ENCODE measurements at regions not wholly inside any gene's neighbourhood (a gene's known extent, or its start where the extent isn't known, plus 50 kb on each side); places are given as distances from the start of the nearest gene placed in this dataset.
A peak's percentile ranks its signal among the peaks of the same experiment; 100 is the strongest.
"Not testable (repeated sequence)": the region's sequence is repeated elsewhere in the genome, so short reads cannot be mapped to it uniquely, and the experiment has no call there.

GRCh38 chr5:67855523-67855922 is 360.0 kb upstream of the PIK3R1 start:
- Mint-ChIP-seq H3K4me1 (no peaks in the 10 kb centered on the region), H3K27ac (no peak overlapping the region), H3K9me3 (peaks cover 7% of the 10 kb centered on the region), H3K36me3 (no peaks in the 10 kb centered on the region), H3K4me3 (no peak overlapping the region)
- ATAC-seq (no peak), DNase-seq (ENCODE audit: low spot score in 2 of 2) (no peak)

- H3K9me3 Mint-ChIP-seq; H3K36me3 Mint-ChIP-seq; ATAC-seq; H3K27ac Mint-ChIP-seq; DNase-seq (ENCODE audit: low spot score in 2 of 2); H3K4me3 Mint-ChIP-seq; H3K4me1 Mint-ChIP-seq: not testable (repeated sequence)
These were observed 364.6 kb upstream of the PIK3R1 start for GRCh38 chr5:67850906-67851305.

GRCh38 chr5:67844924-67845323 is 370.6 kb upstream of the PIK3R1 start:
- Mint-ChIP-seq H3K9me3 (no peaks in the 10 kb centered on the region), H3K4me3 (no peak overlapping the region), H3K27ac (no peak overlapping the region), H3K36me3 (no peaks in the 10 kb centered on the region), H3K4me1 (no peaks in the 10 kb centered on the region)
- no peak for DNase-seq (ENCODE audit: low spot score in 2 of 2)
- no peak for ATAC-seq

GRCh38 chr5:67842806-67843205 is 372.8 kb upstream of the PIK3R1 start:
- Mint-ChIP-seq H3K36me3 (no peaks in the 10 kb centered on the region), H3K4me3 (no peak overlapping the region), H3K4me1 (no peaks in the 10 kb centered on the region), H3K27ac (no peak overlapping the region), H3K9me3 (no peaks in the 10 kb centered on the region)
- no peak for ATAC-seq
- no peak for DNase-seq (ENCODE audit: low spot score in 2 of 2)

- H3K36me3 Mint-ChIP-seq; DNase-seq (ENCODE audit: low spot score in 2 of 2); H3K9me3 Mint-ChIP-seq; H3K27ac Mint-ChIP-seq; H3K4me3 Mint-ChIP-seq; H3K4me1 Mint-ChIP-seq; ATAC-seq: not testable (repeated sequence)
These were observed 378.3 kb upstream of the PIK3R1 start for GRCh38 chr5:67837225-67837624.

GRCh38 chr5:67836496-67836895 is 379.1 kb upstream of the PIK3R1 start:
- not testable (repeated sequence) for H3K36me3 Mint-ChIP-seq; ATAC-seq; H3K4me1 Mint-ChIP-seq; H3K4me3 Mint-ChIP-seq; H3K9me3 Mint-ChIP-seq; H3K27ac Mint-ChIP-seq; DNase-seq (ENCODE audit: low spot score in 2 of 2)

- H3K27ac Mint-ChIP-seq = no peak overlapping the region
- H3K9me3 Mint-ChIP-seq = no peaks in the 10 kb centered on the region
- DNase-seq (ENCODE audit: low spot score in 2 of 2) = no peak
- H3K4me1 Mint-ChIP-seq = no peaks in the 10 kb centered on the region
- H3K4me3 Mint-ChIP-seq = no peak overlapping the region
- H3K36me3 Mint-ChIP-seq = no peaks in the 10 kb centered on the region
- no peak for ATAC-seq
These were observed 384.5 kb upstream of the PIK3R1 start for GRCh38 chr5:67831048-67831447.

- H3K4me1 Mint-ChIP-seq = no peaks in the 10 kb centered on the region
- H3K27ac Mint-ChIP-seq = no peak overlapping the region
- no peaks in the 10 kb centered on the region for H3K9me3 Mint-ChIP-seq
- no peak for DNase-seq (ENCODE audit: low spot score in 2 of 2)
- no peak overlapping the region for H3K4me3 Mint-ChIP-seq
- H3K36me3 Mint-ChIP-seq = no peaks in the 10 kb centered on the region
- no peak for ATAC-seq
These were observed 388.0 kb upstream of the PIK3R1 start for GRCh38 chr5:67827541-67827940.

GRCh38 chr5:67824852-67825251 is 390.7 kb upstream of the PIK3R1 start:
- no peaks in the 10 kb centered on the region for H3K36me3 Mint-ChIP-seq

GRCh38 chr5:67817652-67818051 is 397.9 kb upstream of the PIK3R1 start:
- no peak overlapping the region for H3K4me3 Mint-ChIP-seq
- no peaks in the 10 kb centered on the region for H3K36me3 Mint-ChIP-seq
- no peaks in the 10 kb centered on the region for H3K9me3 Mint-ChIP-seq
- ATAC-seq = no peak
- DNase-seq (ENCODE audit: low spot score in 2 of 2) = no peak
- H3K4me1 Mint-ChIP-seq = no peaks in the 10 kb centered on the region
- H3K27ac Mint-ChIP-seq = no peak overlapping the region

More at GRCh38 chr5:67824852-67825251, 390.7 kb upstream of the PIK3R1 start:
- Mint-ChIP-seq H3K4me3 (no peak overlapping the region), H3K27ac (no peak overlapping the region), H3K9me3 (no peaks in the 10 kb centered on the region), H3K4me1 (no peaks in the 10 kb centered on the region)
- DNase-seq (ENCODE audit: low spot score in 2 of 2) = no peak
- no peak for ATAC-seq

- H3K27ac Mint-ChIP-seq = no peak overlapping the region
- H3K4me3 Mint-ChIP-seq = no peak overlapping the region
- ATAC-seq = no peak
- H3K4me1 Mint-ChIP-seq = no peaks in the 10 kb centered on the region
- no peaks in the 10 kb centered on the region for H3K36me3 Mint-ChIP-seq
- DNase-seq (ENCODE audit: low spot score in 2 of 2) = no peak
- no peaks in the 10 kb centered on the region for H3K9me3 Mint-ChIP-seq
These were observed 399.1 kb upstream of the PIK3R1 start for GRCh38 chr5:67816456-67816855.

- DNase-seq (ENCODE audit: low spot score in 2 of 2) = no peak
- Mint-ChIP-seq H3K4me1 (no peaks in the 10 kb centered on the region), H3K9me3 (no peaks in the 10 kb centered on the region), H3K36me3 (no peaks in the 10 kb centered on the region), H3K4me3 (no peak overlapping the region), H3K27ac (no peak overlapping the region)
- peak; percentile 43 for ATAC-seq
These were observed 399.8 kb upstream of the PIK3R1 start for GRCh38 chr5:67815455-67816391.

- Mint-ChIP-seq H3K4me1 (peaks cover 5% of the 10 kb centered on the region), H3K4me3 (no peak overlapping the region), H3K27ac (no peak overlapping the region), H3K9me3 (no peaks in the 10 kb centered on the region), H3K36me3 (no peaks in the 10 kb centered on the region)
- DNase-seq (ENCODE audit: low spot score in 2 of 2) = no peak
- no peak for ATAC-seq
These were observed 400.8 kb upstream of the PIK3R1 start for GRCh38 chr5:67814569-67815311.

- ATAC-seq = no peak
- H3K4me3 Mint-ChIP-seq = no peak overlapping the region
- H3K9me3 Mint-ChIP-seq = no peaks in the 10 kb centered on the region
- no peak overlapping the region for H3K27ac Mint-ChIP-seq
- peaks cover 13% of the 10 kb centered on the region for H3K4me1 Mint-ChIP-seq
- no peaks in the 10 kb centered on the region for H3K36me3 Mint-ChIP-seq
- DNase-seq (ENCODE audit: low spot score in 2 of 2) = no peak
These were observed 401.5 kb upstream of the PIK3R1 start for GRCh38 chr5:67813877-67814539.

GRCh38 chr5:67809589-67809988 is 406.0 kb upstream of the PIK3R1 start:
- H3K27ac Mint-ChIP-seq = no peak overlapping the region

More at GRCh38 chr5:67809589-67809988, 406.0 kb upstream of the PIK3R1 start:
- Mint-ChIP-seq H3K9me3 (no peaks in the 10 kb centered on the region), H3K4me1 (peaks cover 30% of the 10 kb centered on the region), H3K4me3 (no peak overlapping the region), H3K36me3 (no peaks in the 10 kb centered on the region)
- ATAC-seq = peak; percentile 42
- no peak for DNase-seq (ENCODE audit: low spot score in 2 of 2)
